ENCODE measurements at regions not wholly inside any gene's neighbourhood (a gene's known extent, or its start where the extent isn't known, plus 50 kb on each side); places are given as distances from the start of the nearest gene placed in this dataset.
A peak's percentile ranks its signal among the peaks of the same experiment; 100 is the strongest.

DNA sequence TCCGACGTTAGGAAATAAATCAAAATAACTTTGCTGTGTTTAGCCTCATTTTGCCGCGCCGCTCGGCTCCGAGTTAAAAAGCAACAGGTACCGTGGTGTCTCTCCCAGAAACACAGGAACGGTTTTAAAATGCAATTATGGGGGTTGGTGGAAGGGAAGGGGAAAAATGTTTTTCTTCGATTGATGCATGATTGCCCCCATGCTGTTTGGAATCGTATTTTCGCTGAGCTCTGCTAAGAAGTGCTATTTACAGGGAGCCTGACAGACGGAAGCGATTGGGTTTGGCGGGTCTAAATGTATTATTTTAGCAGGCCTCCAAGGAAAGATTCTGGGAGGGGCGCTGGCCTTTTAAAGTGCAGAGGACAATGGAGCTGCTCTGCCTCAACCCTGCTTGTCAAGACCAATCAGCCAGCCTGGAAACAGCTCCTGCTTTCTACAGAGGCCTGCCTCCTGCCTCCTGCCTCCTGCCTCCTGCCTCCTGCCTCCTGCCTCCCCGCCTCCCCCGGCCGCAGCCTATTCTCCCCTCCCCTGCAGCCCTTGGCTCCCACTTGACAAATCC is 156.7 kb upstream of the TLE3 start:
- DNase-seq: no peak

DNA sequence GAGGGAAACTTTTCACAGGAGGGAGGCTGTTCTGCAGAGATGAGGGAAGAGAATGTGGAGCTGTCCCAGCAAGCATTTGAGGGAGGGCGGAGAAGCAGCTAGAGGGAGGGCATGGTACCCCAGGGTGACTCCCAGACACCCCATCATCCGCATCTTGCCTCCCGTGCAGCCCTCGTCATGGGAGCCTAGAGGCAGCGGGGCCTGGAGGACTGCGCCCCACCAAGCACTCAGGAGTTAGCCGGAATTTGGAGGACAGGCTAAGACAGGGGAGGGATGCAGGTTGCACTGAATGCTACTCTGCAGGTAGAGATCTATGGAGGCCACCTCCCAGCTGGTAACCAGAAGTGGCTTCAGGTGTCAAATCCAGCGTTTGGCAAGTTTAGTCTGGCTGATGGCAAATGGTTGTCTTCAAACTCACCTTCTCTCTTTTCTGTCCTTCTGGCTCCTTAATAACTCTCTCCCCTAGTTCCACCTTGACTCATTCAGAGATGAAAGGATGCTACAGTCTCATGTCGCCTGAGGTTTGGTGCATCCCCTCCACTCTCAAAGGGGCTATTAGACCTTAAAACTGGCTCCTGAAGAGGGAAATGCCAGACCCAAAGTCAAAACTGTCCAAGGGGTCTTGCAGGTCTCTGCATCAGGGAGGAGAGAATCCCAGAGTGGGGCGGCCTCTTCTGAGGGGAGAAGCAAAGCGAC is 155.9 kb upstream of the TLE3 start:
- no peak for DNase-seq

DNA sequence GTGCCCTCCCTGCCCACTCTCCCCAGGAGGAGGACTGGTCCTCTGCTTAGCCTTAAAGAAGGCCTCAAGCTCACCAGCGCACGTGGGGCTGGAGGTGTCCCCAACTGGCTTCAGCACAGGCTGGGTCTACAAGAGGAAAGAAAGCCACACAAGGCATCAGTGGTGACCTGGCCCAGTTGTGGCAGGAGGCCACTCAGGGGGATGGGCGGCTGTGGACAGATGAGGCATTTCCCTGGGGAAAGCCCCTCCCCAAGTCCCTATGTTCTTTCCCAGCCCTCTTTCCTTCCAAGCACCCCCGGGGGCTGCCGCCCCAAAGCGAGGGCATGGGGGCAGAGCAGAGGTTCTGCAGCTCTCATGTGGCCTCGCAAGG is 155.2 kb upstream of the TLE3 start:
- DNase-seq: no peak

DNA sequence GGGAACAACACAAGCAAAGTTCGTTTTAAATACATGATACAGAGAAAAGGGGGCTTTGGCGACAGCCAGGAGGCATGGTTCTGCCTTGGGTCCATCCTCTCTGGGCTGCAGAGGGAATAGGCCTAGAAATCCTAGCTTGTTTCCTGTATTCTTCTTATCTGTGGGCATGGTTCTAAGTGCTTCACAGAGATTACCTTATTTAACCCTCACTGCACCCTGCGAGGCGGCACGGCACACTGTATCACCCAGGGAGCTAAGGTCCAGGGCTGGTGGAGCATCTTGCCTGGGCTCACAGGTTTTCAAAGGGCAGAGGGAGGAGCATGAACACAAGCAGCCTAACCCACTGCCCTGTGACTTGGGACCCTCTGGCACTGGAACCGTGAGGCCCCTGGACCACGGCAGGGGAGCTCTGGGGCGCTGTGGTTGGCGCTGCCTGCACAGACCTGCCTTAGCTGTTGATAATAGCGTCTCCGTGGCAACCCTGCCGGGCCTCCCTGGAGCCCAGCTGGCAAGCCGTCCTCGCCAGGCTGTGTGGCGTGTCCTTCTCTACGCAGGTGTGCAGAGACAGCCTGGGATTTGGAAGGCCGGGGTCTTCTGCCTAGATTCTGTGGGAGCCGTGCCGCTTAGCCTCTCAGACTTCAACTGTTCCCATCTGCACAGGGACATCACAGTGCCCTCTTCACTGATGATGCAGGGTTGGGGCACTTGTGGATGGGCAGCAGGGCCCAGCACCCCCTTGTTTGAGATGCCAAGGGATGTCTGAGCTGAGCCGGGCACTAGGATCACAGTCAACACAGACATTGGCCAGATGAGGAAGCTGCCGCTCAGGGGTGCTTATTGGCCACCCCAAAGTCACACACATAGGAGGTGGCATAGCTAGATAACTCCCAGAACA is 154.6 kb upstream of the TLE3 start:
- DNase-seq: no peak

DNA sequence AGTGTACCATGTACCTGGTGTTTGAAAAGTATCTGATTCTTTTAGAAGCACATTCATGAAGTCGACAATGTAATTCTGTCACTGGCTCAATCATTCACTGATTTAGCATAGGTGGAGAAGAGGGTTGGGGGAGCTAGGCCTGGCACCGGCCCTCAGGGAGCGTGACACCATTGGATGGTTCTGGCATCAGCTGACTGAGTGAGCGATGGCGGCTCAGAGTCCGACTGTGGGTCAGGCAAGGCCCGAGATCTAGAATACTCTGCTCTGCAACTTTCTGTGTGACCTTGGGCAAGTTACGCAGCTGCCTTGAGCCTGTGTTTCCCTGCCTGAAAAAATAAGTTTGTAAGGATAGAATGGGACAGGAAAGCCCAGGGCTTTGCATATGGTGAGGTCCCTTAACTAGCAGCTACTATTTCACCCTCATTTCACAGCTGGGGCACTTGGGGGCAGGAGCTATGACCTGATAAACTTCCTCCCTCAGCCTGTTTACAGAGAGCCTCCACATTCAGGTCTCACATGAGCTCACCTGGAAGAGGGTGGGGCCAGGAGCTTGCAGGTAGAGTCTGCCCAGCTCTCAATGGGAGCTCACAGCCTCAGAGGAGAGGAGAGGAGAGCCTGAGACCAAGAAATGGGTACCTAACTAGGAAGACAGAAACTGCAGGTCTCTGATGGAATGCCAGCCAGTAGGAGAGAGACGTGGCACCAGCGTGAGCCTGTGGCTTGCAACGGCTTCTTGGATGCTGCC is 153.7 kb upstream of the TLE3 start:
- DNase-seq: no peak

DNA sequence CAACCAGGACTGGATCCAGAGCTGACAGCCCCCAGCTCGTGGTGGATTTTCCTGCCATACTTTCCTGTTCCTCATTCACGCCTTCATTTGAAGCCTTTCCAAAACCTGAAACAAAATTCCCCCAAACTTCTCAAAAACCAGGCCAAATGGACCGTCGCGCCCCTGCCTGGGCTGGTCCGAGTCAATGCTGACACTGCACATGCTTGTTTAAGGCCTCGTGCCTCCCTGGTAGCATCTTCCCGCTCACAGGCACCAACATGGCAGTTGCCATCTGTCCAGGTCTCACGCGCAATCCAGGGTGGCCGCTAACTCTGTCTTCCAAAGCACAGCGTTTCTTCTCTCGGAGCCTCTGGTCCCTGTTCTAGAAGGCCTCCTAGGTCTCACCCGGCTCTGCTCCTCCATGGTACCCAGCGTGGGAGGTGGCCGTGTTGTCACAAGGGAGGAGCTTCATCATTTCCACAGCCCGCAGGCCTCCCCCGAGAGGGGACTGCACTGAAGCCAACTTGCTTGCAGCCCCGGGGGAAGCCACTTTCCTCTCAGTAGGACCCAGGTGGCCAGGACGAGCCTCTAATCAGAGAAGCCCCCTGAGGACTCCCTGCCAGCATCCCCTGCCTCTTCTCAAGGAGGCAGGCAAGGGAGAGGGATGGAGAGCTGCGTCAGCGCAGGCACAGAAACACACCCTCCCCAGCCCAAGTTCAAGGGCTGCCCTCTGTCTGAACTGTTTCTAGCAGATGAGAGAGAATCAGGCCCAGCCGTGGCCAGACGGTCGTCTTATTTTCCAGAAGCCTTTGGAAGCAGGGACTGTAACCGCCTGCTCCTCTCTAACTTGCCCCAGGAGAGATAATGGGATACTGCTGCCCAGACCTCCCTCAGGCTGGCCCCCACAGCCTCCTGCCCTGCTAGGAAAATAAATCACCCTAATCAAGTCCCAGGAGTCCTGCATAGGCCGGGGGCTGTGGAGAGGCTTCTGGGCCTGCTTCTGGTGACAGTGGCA is 152.8 kb upstream of the TLE3 start:
- no peak for DNase-seq

DNA sequence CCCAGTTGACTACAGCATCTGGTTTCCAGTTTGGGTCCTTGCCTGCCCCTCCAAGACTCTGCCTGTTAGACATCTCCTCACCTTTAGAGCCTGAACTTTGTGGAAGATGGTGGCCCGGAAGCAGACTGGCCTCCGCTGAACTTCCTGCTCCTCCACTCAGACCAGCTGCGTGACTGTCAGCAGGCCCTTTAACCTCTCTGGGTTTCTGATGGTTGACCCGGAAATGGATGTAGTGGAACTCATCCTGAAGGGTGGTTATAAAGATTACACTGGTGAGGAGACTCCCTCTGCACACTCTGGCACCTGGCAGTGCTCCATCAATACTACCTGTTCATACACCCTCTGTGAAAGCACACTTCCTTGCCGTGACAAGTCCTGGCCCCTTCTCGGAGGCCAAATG is 151.9 kb upstream of the TLE3 start:
- DNase-seq: no peak

DNA sequence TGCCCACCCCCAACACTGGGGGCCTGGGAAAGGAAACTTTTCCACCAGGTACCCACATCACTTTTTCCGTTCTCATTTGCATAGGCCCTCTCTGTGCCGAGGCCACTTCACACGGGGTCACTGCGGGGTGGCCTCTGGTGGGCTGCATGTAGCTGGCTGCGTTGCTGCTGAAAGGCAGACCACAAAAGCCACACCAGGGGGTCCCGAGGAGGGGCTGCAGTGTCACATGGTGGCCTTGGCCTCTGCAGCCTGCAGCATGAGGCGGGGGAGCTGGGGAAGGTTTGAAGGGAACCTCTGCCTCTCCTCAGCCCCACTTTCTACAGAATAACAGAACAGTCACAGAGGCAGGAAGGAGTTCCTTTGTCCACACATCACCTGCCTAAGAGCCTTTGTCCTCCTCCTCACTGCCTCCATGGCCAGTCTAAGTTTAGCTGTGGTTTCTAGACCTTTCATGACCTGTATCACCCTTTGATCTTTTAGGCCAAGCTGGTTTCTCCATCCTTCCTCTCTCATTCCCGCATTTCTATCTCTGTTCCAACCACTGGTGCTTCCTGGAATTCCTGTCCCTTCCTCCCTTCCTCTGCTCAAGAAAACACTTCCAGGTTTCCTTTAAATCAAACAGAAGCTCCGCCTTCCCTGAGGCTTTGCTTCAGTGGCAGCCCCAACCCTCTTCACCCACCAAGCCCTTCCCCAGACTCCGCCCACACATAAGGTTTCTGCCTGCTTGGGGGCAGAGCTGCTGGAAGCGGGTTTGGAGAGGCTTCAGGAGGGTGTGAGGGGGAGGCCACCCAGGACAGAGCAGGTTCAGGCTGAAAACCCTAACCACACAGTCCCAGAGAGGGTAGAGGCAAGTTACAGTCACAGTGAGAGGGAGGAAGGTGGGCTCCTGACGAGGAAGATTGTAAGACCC is 150.7 kb upstream of the TLE3 start:
- DNase-seq: no peak

DNA sequence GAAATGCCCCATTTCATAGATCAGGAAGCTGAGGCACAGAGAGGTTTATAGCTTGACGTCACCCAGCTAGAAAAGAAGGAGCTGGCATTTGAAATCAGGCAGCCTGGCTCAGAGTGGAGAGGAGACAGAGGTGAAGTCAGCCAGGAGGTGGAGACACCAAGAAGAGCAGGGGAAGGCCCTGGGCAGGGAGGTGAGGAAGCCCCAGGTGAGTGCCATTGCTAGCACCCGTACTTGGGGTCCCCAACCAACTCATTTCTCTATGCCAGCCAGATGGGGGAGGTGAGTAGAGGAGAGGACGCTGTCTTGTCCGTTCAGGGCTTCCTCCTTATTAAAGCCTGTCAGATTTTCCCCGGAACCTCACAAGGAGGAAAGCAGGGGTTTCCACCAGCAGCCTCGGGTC is 149.6 kb upstream of the TLE3 start:
- DNase-seq: no peak

DNA sequence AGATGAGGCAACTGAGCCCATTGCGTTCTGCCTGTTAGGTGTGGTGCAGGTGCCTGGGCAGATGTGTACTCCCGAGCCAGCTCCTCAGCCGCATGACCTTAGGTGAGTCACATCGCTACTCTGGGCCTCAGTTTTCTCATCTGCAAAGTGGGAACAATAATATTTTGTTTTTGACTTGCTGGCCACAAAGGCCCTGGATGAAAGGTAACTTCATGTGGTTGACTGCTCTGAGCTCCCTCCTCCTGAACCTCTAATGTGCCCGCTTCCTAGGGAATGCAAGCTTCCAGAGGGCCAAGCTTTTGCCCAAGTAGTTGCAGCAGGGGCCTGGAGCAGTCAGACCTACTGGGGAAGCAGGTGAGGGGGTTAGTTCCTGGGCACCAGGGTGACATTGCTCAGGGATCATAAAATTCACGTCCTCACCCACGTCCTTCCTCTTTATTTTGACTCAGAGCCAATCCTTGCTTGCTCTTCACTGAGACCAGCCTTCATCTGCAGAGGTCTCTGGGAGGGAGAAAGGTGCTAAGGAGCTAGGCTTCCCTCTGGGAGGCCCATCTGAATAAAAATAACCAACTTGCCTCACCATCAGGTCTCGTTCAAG is 149.0 kb upstream of the TLE3 start:
- DNase-seq: no peak

DNA sequence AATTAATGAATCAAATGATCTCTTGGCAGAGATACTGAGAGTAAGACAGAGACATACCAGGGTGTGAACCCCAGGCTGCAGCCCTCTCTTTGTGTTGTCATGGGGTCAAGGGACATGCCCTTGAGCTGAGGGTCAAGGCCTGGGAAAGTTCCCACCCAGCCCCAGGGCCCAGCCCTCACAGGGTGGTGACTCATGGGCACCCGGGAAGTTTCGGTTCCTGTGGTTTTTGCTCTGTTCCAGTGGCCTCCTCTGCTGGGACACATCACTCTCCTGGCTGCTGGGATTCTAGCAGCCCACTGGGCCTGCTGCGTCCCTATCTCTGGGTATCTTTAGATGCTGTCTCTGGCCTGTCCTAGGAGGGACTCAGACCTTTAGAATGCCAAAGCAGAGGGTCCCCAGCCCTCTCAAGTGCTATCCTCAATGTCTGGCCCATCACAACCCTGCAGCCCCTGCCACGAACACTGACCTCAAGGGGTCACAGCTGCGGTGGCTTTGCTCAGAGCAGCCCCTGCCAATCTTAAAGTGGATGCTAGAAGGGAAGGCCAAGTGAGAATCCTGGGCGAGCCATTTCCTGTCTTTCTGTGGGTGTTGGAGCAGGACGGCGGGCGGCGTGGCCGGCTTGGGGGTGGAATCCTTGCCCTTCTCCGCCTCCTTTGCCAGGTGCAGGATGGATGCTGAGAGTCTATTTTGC is 148.4 kb upstream of the TLE3 start:
- DNase-seq: peak; percentile 52

DNA sequence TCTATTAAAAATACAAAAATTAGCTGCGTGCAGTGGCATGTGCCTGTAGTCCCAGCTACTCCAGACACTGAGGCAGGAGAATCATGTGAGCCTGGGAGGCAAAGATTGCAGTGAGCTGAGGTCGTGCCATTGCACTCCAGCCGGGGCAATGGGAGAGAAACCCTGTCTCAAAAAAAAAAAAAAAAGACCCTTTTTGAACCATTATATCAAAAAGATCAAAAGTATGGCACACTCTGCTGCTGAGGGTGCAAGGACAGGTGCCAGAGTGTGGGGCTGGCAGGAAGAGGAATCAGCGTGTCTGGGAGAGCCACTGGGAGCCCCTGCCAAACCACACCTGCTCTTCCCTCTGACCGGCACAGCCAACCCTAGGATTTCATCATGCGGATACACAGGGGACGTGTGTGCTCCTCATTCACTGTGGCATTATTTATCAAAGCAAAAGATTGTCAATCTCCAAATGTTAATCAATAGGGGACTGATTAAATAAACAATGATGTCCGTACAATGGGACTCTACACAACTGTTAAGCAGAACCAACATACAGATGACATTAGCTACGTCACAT is 147.3 kb upstream of the TLE3 start:
- DNase-seq: no peak

DNA sequence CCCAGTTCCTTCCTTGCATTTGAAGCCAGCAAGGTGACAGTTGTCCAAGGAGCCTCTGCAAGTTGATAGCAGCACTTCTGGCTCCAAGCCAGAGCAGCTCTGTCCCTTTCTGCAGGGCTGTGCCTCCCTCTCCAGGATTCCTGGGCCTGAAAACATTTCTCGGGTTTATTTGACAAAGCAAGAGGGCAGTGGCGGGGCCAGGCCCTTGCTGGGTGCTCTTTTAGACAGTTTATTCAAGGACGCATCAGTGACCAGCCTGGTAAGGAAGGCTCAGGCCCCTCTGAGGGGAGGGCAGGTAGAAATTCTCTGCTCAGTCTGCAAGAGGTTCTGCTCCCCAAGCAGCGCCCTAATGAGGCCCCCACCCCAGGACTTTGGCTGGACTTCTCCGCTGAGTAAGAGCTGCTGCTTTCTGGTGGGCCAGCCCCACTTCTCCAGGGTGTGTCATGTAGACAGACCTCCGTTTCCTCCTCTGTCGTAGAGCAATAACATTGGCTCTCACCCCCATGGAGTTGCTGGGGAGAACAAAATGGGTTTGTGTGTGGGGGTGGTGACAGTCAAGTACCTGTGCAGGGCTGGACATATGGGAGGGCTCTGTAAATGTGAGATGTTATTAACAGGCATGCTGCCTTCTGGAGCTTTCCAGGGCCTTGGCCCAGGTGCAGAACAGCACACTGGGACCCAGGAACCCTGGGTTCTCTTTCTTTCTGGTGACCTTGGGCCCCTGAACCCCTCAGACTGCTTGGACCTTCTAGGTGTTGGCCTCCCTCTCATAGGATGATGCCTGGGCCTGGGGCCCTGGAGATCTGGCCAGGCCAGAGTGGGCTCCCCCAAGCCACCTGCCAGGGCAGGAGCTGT is 146.2 kb upstream of the TLE3 start:
- DNase-seq: peak; percentile 6

DNA sequence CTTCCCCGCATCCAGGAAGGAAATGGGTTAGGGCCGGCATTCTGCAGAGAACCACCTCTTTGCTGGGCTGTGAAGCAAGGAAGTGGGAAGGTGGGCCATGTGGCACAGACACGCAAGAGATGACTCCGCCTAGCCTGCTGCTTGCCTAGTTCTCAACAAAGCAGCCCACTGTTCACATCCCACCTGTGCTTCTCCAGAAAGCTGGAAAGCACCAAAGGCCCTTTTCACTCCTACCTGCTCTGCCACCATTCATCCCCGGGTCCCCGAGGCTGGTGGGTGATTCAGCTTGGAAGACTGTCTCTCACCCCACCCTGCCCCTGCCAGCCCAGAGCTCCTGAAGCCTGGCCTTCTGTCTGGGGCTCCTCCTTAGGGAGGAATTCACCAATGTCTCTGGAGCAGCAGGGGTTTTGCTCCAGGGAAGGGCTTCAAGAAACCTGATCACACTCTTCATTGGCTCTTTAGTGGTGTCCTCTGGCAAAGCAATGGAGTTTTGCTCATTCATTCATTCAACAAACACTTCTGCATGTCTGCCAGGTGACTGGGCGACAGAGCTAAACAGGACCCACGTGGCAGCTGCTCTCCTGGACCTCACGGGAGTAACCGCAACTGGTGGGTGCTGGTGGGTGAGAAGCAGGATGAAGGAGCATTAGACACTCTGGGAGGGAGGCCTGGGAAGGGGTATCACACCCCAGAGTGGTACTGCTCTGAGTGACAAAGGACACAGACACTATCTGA is 145.4 kb upstream of the TLE3 start:
- DNase-seq: no peak

DNA sequence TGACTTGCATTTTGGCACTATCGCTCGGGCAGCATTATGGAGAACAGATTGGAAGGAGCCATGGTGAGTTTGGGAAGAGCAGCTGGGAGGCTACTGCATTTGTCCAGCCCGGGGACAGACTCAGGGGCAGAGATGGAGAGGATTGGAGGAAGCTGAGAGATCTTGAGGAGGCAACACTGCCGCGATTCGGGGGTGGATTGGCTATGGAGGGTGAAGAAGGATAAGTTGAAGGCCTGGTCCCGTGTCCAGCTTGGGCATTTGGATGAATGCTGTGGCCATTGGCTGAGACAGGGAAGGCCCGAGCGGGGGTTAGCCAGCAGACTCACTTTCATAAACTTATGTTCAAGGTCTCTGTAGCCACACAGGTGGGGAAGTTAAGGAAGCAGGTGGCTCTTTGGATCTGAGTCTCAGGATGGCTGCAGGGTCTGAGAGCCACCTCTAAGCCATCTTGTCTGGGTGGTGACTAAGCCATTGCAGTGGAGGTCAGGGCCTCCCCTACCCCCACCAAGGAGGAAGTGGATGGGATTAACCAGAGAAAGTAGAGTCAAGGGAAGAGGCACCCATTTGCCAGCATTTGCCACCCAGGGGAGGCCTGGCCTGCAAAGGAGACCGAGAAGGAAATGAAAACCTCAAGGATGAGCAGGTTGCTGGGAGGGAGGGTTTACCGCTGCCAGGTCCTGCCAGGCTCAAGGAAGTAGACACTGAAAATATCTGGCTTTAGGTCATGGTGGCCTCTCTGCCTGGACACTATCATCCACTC is 144.0 kb upstream of the TLE3 start:
- DNase-seq: no peak

DNA sequence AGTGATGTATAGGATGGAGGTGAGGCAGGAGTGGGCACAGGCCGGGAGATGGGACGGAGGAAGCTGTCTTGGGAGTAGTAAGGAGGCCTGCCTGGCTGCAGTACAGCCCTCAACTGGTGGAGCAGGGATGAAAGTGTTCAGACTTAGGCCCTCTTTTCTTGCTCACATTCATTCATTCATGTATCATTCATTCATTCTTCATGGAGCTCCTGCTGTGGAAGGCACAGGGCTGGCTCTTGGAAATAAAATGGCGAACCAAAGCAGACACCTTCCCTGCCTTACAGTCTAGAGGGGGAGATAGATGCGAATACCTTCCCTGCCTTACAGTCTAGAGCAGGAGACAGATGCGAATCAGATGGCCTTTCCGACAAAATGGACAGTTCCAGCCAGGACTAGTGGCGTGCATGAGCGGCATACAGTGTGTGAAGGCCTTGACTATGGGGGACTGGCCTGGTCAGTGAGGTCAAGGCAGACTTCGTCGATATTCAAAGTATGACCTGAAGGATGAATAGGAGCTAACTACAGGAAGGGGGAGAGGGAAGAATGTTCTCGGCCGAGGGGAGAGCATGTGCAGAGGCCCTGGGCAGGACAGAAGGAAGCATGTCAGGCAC is 143.2 kb upstream of the TLE3 start:
- no peak for DNase-seq

DNA sequence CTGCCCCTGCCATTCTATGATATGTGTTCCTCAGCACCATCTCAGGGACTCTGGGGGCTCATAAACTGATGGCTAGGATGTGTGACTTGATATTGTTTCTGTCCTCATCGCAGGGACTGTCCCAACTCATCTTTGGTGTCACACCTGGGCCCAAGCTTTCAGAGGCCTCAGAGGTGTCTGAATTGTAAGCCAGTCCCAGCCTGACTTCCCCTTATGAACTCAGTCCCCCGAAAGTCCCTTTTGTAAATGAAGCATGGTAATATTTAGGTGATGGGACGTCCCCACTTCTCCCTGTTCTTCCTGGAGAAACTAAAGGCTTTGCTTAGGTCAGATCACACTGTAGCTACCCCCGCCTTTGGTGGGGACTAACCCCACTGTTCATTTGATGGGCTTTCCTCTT is 142.4 kb upstream of the TLE3 start:
- no peak for DNase-seq
